ENCODE measurements at regions not wholly inside any gene's neighbourhood (a gene's known extent, or its start where the extent isn't known, plus 50 kb on each side); places are given as distances from the start of the nearest gene placed in this dataset.
A peak's percentile ranks its signal among the peaks of the same experiment; 100 is the strongest.

GRCh38 chr5:60517094-60517694, 182.8 kb downstream of the DEPDC1B start:
- Histone ChIP-seq H3K27me3 (ENCODE audit: control insufficient read depth in 1 of 2, insufficient read depth in 2 of 2, low read length in 2 of 2) (no peaks in the 10 kb centered on the region), H3K4me3 (ENCODE audit: low read length in 2 of 2) (no peak overlapping the region), H3K9ac (ENCODE audit: low read length in 2 of 2) (no peak overlapping the region), H3K9me3 (ENCODE audit: control insufficient read depth in 2 of 2, low read length in 2 of 2) (no peaks in the 10 kb centered on the region), H3K27ac (ENCODE audit: low read length) (peak overlapping the region; percentile 95), H3K36me3 (ENCODE audit: control insufficient read depth in 2 of 2, insufficient read depth in 2 of 2, low read length in 2 of 2) (no peaks in the 10 kb centered on the region), H3K4me1 (ENCODE audit: control insufficient read depth, insufficient read depth, low read length) (peaks cover 47% of the 10 kb centered on the region)

GRCh38 chr5:60516688-60517087, 183.3 kb downstream of the DEPDC1B start:
- H3K9ac ChIP-seq (ENCODE audit: low read length in 2 of 2), result no peak overlapping the region
- peak overlapping the region; percentile 95 for H3K27ac ChIP-seq (ENCODE audit: low read length)
- no peaks in the 10 kb centered on the region for H3K27me3 ChIP-seq (ENCODE audit: control insufficient read depth in 1 of 2, insufficient read depth in 2 of 2, low read length in 2 of 2)
- no peaks in the 10 kb centered on the region for H3K36me3 ChIP-seq (ENCODE audit: control insufficient read depth in 2 of 2, insufficient read depth in 2 of 2, low read length in 2 of 2)
- peaks cover 45% of the 10 kb centered on the region for H3K4me1 ChIP-seq (ENCODE audit: control insufficient read depth, insufficient read depth, low read length)
- no peaks in the 10 kb centered on the region for H3K9me3 ChIP-seq (ENCODE audit: control insufficient read depth in 2 of 2, low read length in 2 of 2)
- no peak overlapping the region for H3K4me3 ChIP-seq (ENCODE audit: low read length in 2 of 2)

- Histone ChIP-seq H3K4me1 (ENCODE audit: control insufficient read depth, insufficient read depth, low read length) (peaks cover 28% of the 10 kb centered on the region), H3K27me3 (ENCODE audit: control insufficient read depth in 1 of 2, insufficient read depth in 2 of 2, low read length in 2 of 2) (no peaks in the 10 kb centered on the region), H3K27ac (ENCODE audit: low read length) (no peak overlapping the region), H3K36me3 (ENCODE audit: control insufficient read depth in 2 of 2, insufficient read depth in 2 of 2, low read length in 2 of 2) (no peaks in the 10 kb centered on the region), H3K9ac (ENCODE audit: low read length in 2 of 2) (no peak overlapping the region), H3K9me3 (ENCODE audit: control insufficient read depth in 2 of 2, low read length in 2 of 2) (no peaks in the 10 kb centered on the region), H3K4me3 (ENCODE audit: low read length in 2 of 2) (no peak overlapping the region)
These were observed 185.8 kb downstream of the DEPDC1B start for GRCh38 chr5:60514152-60514551.

DNA sequence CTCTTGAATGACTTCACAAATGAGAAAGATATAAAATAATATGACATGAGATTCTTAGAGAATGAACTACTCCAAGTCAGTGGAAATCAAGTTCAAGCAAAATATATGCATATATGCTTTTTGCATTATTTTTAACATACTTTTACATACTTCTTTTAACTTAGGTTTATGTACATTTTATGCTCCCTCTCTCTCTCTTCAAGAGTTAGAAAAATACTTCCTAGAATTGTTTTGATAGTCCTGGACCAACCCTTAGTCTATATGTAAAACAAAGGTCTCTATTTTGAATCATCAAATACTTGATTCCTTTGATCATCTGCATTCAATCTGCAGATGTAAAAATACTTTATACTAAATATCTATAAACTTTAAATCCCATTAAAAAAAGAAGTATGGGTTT, 187.8 kb downstream of the DEPDC1B start:
- Histone ChIP-seq H3K9me3 (ENCODE audit: control insufficient read depth in 2 of 2, low read length in 2 of 2) (no peaks in the 10 kb centered on the region), H3K27ac (ENCODE audit: low read length) (no peak overlapping the region), H3K4me3 (ENCODE audit: low read length in 2 of 2) (no peak overlapping the region), H3K36me3 (ENCODE audit: control insufficient read depth in 2 of 2, insufficient read depth in 2 of 2, low read length in 2 of 2) (no peaks in the 10 kb centered on the region), H3K27me3 (ENCODE audit: control insufficient read depth in 1 of 2, insufficient read depth in 2 of 2, low read length in 2 of 2) (no peaks in the 10 kb centered on the region), H3K4me1 (ENCODE audit: control insufficient read depth, insufficient read depth, low read length) (peaks cover 12% of the 10 kb centered on the region), H3K9ac (ENCODE audit: low read length in 2 of 2) (no peak overlapping the region)

- Histone ChIP-seq H3K9ac (ENCODE audit: low read length in 2 of 2) (no peak overlapping the region), H3K9me3 (ENCODE audit: control insufficient read depth in 2 of 2, low read length in 2 of 2) (no peaks in the 10 kb centered on the region), H3K27me3 (ENCODE audit: control insufficient read depth in 1 of 2, insufficient read depth in 2 of 2, low read length in 2 of 2) (no peaks in the 10 kb centered on the region), H3K4me3 (ENCODE audit: low read length in 2 of 2) (no peak overlapping the region), H3K4me1 (ENCODE audit: control insufficient read depth, insufficient read depth, low read length) (peaks cover 8% of the 10 kb centered on the region), H3K27ac (ENCODE audit: low read length) (no peak overlapping the region), H3K36me3 (ENCODE audit: control insufficient read depth in 2 of 2, insufficient read depth in 2 of 2, low read length in 2 of 2) (no peaks in the 10 kb centered on the region)
These were observed 189.3 kb downstream of the DEPDC1B start for GRCh38 chr5:60510663-60511062.

DNA sequence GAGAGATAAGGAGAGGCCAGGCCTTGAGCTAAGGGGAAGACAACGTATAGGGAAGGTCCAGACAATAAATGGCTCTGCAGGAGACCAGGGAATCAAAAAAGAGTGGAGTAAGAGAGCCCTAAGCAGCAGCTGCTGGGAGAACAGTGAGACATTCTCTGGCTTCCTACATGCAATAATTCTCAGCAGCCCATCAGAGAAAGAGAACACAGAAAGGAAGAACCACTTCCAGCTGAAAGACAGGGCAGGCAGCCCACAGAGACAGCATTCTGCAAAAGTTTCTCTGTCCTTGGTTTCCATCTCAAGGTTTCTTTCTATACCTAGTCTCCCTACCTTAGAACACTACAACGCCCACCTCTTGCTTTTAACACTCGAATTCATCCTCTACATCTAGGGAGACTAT, 189.9 kb downstream of the DEPDC1B start:
- no peaks in the 10 kb centered on the region for H3K27me3 ChIP-seq (ENCODE audit: control insufficient read depth in 1 of 2, insufficient read depth in 2 of 2, low read length in 2 of 2)
- H3K9me3 ChIP-seq (ENCODE audit: control insufficient read depth in 2 of 2, low read length in 2 of 2), result no peaks in the 10 kb centered on the region
- no peak overlapping the region for H3K4me3 ChIP-seq (ENCODE audit: low read length in 2 of 2)
- no peaks in the 10 kb centered on the region for H3K36me3 ChIP-seq (ENCODE audit: control insufficient read depth in 2 of 2, insufficient read depth in 2 of 2, low read length in 2 of 2)
- H3K9ac ChIP-seq (ENCODE audit: low read length in 2 of 2), result no peak overlapping the region
- no peak overlapping the region for H3K27ac ChIP-seq (ENCODE audit: low read length)
- H3K4me1 ChIP-seq (ENCODE audit: control insufficient read depth, insufficient read depth, low read length), result peaks cover 9% of the 10 kb centered on the region

- H3K27ac ChIP-seq (ENCODE audit: low read length), result no peak overlapping the region
- no peaks in the 10 kb centered on the region for H3K27me3 ChIP-seq (ENCODE audit: control insufficient read depth in 1 of 2, insufficient read depth in 2 of 2, low read length in 2 of 2)
- peaks cover 9% of the 10 kb centered on the region for H3K4me1 ChIP-seq (ENCODE audit: control insufficient read depth, insufficient read depth, low read length)
- no peaks in the 10 kb centered on the region for H3K9me3 ChIP-seq (ENCODE audit: control insufficient read depth in 2 of 2, low read length in 2 of 2)
- no peak overlapping the region for H3K4me3 ChIP-seq (ENCODE audit: low read length in 2 of 2)
- H3K9ac ChIP-seq (ENCODE audit: low read length in 2 of 2), result no peak overlapping the region
- no peaks in the 10 kb centered on the region for H3K36me3 ChIP-seq (ENCODE audit: control insufficient read depth in 2 of 2, insufficient read depth in 2 of 2, low read length in 2 of 2)
These were observed 190.4 kb downstream of the DEPDC1B start for GRCh38 chr5:60509519-60509918.

DNA sequence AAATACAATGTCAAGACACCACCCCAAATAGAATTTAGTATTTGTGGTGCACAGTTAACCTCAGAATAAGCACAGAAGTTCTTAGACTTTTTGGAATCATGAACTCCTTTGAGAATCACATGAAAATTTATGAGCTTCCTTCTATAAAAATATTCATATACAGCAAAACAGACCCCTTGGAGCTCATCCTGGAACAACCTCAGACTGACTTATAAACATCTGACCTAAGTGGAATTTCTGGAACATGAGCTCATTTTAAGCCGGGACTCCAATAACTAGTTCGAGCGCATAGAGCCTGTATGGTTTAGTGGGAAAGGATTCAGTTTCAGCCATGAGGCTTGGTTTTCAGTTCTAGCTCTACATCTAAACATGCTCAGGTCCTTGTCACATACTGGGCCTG, 192.3 kb downstream of the DEPDC1B start:
- H3K4me3 ChIP-seq (ENCODE audit: low read length in 2 of 2), result no peak overlapping the region
- no peak overlapping the region for H3K9ac ChIP-seq (ENCODE audit: low read length in 2 of 2)
- H3K9me3 ChIP-seq (ENCODE audit: control insufficient read depth in 2 of 2, low read length in 2 of 2), result no peaks in the 10 kb centered on the region
- peak overlapping the region; percentile 64 for H3K27ac ChIP-seq (ENCODE audit: low read length)
- H3K4me1 ChIP-seq (ENCODE audit: control insufficient read depth, insufficient read depth, low read length), result peaks cover 9% of the 10 kb centered on the region
- no peaks in the 10 kb centered on the region for H3K27me3 ChIP-seq (ENCODE audit: control insufficient read depth in 1 of 2, insufficient read depth in 2 of 2, low read length in 2 of 2)
- no peaks in the 10 kb centered on the region for H3K36me3 ChIP-seq (ENCODE audit: control insufficient read depth in 2 of 2, insufficient read depth in 2 of 2, low read length in 2 of 2)

DNA sequence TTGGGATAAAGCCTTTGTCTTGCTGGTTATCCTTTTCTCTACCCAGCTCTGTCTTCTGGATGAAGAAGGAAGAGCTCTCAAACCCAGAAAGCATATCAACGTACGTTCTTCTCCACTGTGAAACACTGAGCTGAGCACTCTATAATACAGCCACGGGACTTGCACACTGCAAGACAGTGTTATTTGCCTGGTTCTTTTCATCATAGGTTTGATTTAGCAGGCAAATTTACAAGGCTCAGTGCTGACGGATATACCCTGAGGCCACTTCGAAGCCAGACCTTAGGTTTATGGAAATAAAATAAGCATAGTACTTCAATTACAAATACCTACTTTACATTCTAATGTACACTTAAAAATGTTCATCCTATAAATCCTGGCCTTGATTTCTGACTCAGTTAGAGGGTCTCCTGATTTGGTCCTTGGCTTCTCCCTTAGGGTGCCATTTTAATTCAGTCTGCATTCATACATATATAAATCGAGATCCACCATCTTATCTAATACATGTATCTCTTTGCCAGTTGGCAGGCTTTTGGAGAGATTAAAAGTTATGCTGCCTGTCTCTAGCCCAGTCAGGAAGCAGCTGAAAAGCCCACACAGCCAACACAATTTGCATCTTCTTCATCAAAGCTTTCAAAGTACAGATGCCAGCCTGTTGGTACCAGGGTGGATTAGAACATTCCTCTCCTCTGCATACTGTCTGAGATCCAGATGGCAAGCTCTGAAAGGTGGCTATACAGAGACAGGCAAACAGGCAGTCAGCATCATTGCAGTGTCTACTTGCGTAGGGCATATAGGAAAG, 194.4 kb downstream of the DEPDC1B start:
- no peaks in the 10 kb centered on the region for H3K27me3 ChIP-seq (ENCODE audit: control insufficient read depth in 1 of 2, insufficient read depth in 2 of 2, low read length in 2 of 2)
- peak overlapping the region; percentile 38 to 40 for H3K9ac ChIP-seq (ENCODE audit: low read length in 2 of 2)
- no peaks in the 10 kb centered on the region for H3K36me3 ChIP-seq (ENCODE audit: control insufficient read depth in 2 of 2, insufficient read depth in 2 of 2, low read length in 2 of 2)
- peaks cover 6% of the 10 kb centered on the region for H3K4me1 ChIP-seq (ENCODE audit: control insufficient read depth, insufficient read depth, low read length)
- H3K9me3 ChIP-seq (ENCODE audit: control insufficient read depth in 2 of 2, low read length in 2 of 2), result no peaks in the 10 kb centered on the region
- peak overlapping the region; percentile 31 to 40 for H3K4me3 ChIP-seq (ENCODE audit: low read length in 2 of 2)
- H3K27ac ChIP-seq (ENCODE audit: low read length), result peak overlapping the region; percentile 75

DNA sequence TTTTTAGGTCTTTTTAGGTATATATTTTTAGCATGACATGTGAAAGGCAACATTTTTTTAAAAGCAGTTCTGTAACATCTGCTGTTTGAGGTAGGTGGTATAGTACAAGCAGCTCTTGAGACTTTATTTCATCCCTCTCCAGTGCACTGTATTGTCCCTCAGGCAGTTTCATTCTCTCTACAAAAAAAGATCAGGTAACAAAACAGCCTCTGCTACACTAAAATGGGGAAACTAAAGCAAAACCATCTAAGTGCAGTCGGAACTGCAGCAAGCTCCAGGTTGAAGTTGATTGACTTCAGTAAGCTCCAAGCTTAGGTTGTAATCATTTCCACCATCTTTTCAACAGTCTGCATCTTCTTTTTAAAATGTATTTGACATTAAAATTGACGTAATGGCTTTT, 195.6 kb downstream of the DEPDC1B start:
- Histone ChIP-seq H3K27ac (ENCODE audit: low read length) (peak overlapping the region; percentile 75), H3K9ac (ENCODE audit: low read length in 2 of 2) (no peak overlapping the region), H3K4me3 (ENCODE audit: low read length in 2 of 2) (no peak overlapping the region), H3K27me3 (ENCODE audit: control insufficient read depth in 1 of 2, insufficient read depth in 2 of 2, low read length in 2 of 2) (no peaks in the 10 kb centered on the region), H3K36me3 (ENCODE audit: control insufficient read depth in 2 of 2, insufficient read depth in 2 of 2, low read length in 2 of 2) (no peaks in the 10 kb centered on the region), H3K4me1 (ENCODE audit: control insufficient read depth, insufficient read depth, low read length) (peaks cover 6% of the 10 kb centered on the region), H3K9me3 (ENCODE audit: control insufficient read depth in 2 of 2, low read length in 2 of 2) (no peaks in the 10 kb centered on the region)

GRCh38 chr5:60503771-60504170, 196.2 kb downstream of the DEPDC1B start:
- Histone ChIP-seq H3K4me1 (ENCODE audit: control insufficient read depth, insufficient read depth, low read length) (peaks cover 6% of the 10 kb centered on the region), H3K27me3 (ENCODE audit: control insufficient read depth in 1 of 2, insufficient read depth in 2 of 2, low read length in 2 of 2) (no peaks in the 10 kb centered on the region), H3K36me3 (ENCODE audit: control insufficient read depth in 2 of 2, insufficient read depth in 2 of 2, low read length in 2 of 2) (no peaks in the 10 kb centered on the region)

More at GRCh38 chr5:60503771-60504170, 196.2 kb downstream of the DEPDC1B start:
- H3K4me3 ChIP-seq (ENCODE audit: low read length in 2 of 2), result no peak overlapping the region
- no peaks in the 10 kb centered on the region for H3K9me3 ChIP-seq (ENCODE audit: control insufficient read depth in 2 of 2, low read length in 2 of 2)
- no peak overlapping the region for H3K9ac ChIP-seq (ENCODE audit: low read length in 2 of 2)
- no peak overlapping the region for H3K27ac ChIP-seq (ENCODE audit: low read length)
